GM12878 (cell line): ENCODE measurements at regions not wholly inside any gene's neighbourhood (a gene's known extent, or its start where the extent isn't known, plus 50 kb on each side); places are given as distances from the start of the nearest gene placed in this dataset.

Experiments
- ATAC-seq: fragments of 200-7000 bp; cut with Tn5 transposase; 3 replicates; pipeline ENCODE4 v1.9.1; 2020; ENCODE audit warnings: mild to moderate bottlenecking, moderate library complexity
- BruUV-seq: library from RNA; stranded (reverse); fragments of 400-500 nt; replicated peaks from 2 replicates; lab custom pipeline; 2021; lab: Mats Ljungman, UMichigan
- CTCF ChIA-PET: fragments of 300-600 bp; sonication (Branson Sonifier 250); formaldehyde crosslinking; extraction: SDS; loops from one replicate; lab custom pipeline; 2021; ENCODE audit warnings: inconsistent platforms; lab: Yijun Ruan, JAX
- POLR2A ChIA-PET: fragments of 350-600 bp; formaldehyde crosslinking; extraction: SDS; loops from one replicate; lab custom pipeline; 2021; ENCODE audit warnings: inconsistent platforms; lab: Charles Lee
- RAD21 ChIA-PET: fragments of 300-600 bp; sonication (Branson Sonifier 250); formaldehyde crosslinking; loops from one replicate; lab custom pipeline; 2023; ENCODE audit warnings: antibody characterized with exemption; ENCODE audit not compliant: unreplicated experiment; lab: Charles Lee
- SMC1A ChIA-PET: fragments of 300-600 bp; sonication (Branson Sonifier 250); formaldehyde crosslinking; loops from one replicate; lab custom pipeline; 2023; ENCODE audit not compliant: unreplicated experiment, uncharacterized antibody; lab: Charles Lee
- DNase-seq: peaks from one replicate; pipeline ENCODE4 v3.0.0-alpha.2; 2011; ENCODE audit warnings: low read depth, low spot score
- FAIRE-seq: peaks from 3 replicates; lab custom pipeline; 2011; peaks lifted over from hg19 to GRCh38; lab: Jason Lieb, UNC
- H2AFZ ChIP-seq: 2 replicates; pipeline ENCODE4 v1.6.0; 2011; ENCODE audit warnings: low read depth, low read length, control low read depth; ENCODE audit not compliant: control insufficient read depth
- H3K27ac ChIP-seq: 2 replicates; pipeline ENCODE4 v1.5.1; 2011; ENCODE audit warnings: control low read depth; ENCODE audit not compliant: control insufficient read depth, insufficient read depth
- H3K27me3 ChIP-seq, 2 experiments: replicated peaks in 1 of 2; 2 replicates each; pipeline versions ENCODE4 v1.6.0 to v1.6.1; 2011; ENCODE audit warnings: low read length in 1 of 2; ENCODE audit not compliant: control insufficient read depth in 2 of 2, insufficient read depth in 2 of 2
- H3K36me3 ChIP-seq, 2 experiments: 2 replicates each; pipeline ENCODE4 v1.5.1; 2011; ENCODE audit warnings: low read length in 1 of 2; ENCODE audit not compliant: control insufficient read depth in 2 of 2, insufficient read depth in 2 of 2
- H3K4me1 ChIP-seq: 2 replicates; pipeline ENCODE4 v1.6.1; 2011; ENCODE audit warnings: mild to moderate bottlenecking, low read length, moderate library complexity, mixed read lengths; ENCODE audit not compliant: control insufficient read depth, insufficient read depth
- H3K4me2 ChIP-seq: 2 replicates; pipeline ENCODE4 v1.6.0; 2011; ENCODE audit warnings: control low read depth; ENCODE audit not compliant: control insufficient read depth, insufficient read depth
- H3K4me3 ChIP-seq: fragments of 200-600 bp; sonication (generic); 2 replicates; pipeline ENCODE4 v1.5.1; 2016
- H3K79me2 ChIP-seq: 2 replicates; pipeline ENCODE4 v1.6.0; 2011; ENCODE audit warnings: low read length; ENCODE audit not compliant: control insufficient read depth, insufficient read depth
- H3K9ac ChIP-seq: 2 replicates; pipeline ENCODE4 v1.8.0; 2011; ENCODE audit warnings: low read length, control low read depth, mixed read lengths; ENCODE audit not compliant: control insufficient read depth, insufficient read depth
- H3K9me3 ChIP-seq: replicated peaks from 3 replicates; pipeline ENCODE4 v1.5.1; 2011; ENCODE audit warnings: mild to moderate bottlenecking, low read length; ENCODE audit not compliant: control insufficient read depth, insufficient read depth
- H4K20me1 ChIP-seq: 2 replicates; pipeline ENCODE4 v1.6.0; 2011; ENCODE audit not compliant: control insufficient read depth, insufficient read depth
- ASH2L ChIP-seq: fragments of 300-600, 200-600 bp; sonication (generic); IDR thresholded peaks from 2 replicates; pipeline ENCODE4 v1.6.1; 2017; ENCODE audit warnings: low read depth, mild to moderate bottlenecking, borderline replicate concordance
- EED ChIP-seq: sonication (generic); IDR thresholded peaks from 2 replicates; pipeline ENCODE4 v1.6.1; 2016; ENCODE audit warnings: antibody characterized with exemption, low read depth
- ETV6 ChIP-seq, 2 experiments: fragments of 450-650 bp in 1 of 2; IDR thresholded peaks in 1 of 2; conservative IDR thresholded peaks in 1 of 2; 2 replicates each; pipeline ENCODE4 v1.6.1; 2014; ENCODE audit warnings: antibody characterized with exemption in 1 of 2, borderline replicate concordance in 1 of 2, low read depth in 1 of 2, mild to moderate bottlenecking in 1 of 2, moderate library complexity in 1 of 2
- FOXK2 ChIP-seq: fragments of 450-650 bp; IDR thresholded peaks from 2 replicates; pipeline ENCODE4 v1.6.1; 2017; ENCODE audit warnings: mild to moderate bottlenecking, moderate library complexity
- IRF4 ChIP-seq: IDR thresholded peaks from 2 replicates; pipeline ENCODE4 v1.6.1; 2011; ENCODE audit warnings: low read depth, low read length
- JUNB ChIP-seq: IDR thresholded peaks from 2 replicates; pipeline ENCODE4 v1.6.1; 2016; ENCODE audit warnings: antibody characterized with exemption, mild to moderate bottlenecking
- JUND ChIP-seq: IDR thresholded peaks from 2 replicates; pipeline ENCODE4 v1.6.1; 2012; ENCODE audit warnings: low read depth, mild to moderate bottlenecking, low read length, improper control_type of control experiment, moderate library complexity
- MTA3 ChIP-seq: IDR thresholded peaks from 2 replicates; pipeline ENCODE4 v1.6.1; 2012; ENCODE audit warnings: low read length, inconsistent platforms, borderline replicate concordance
- NFIC ChIP-seq: IDR thresholded peaks from 2 replicates; pipeline ENCODE4 v1.6.1; 2012; ENCODE audit warnings: low read depth, mild to moderate bottlenecking, inconsistent platforms, low read length, moderate library complexity
- NFYA ChIP-seq: IDR thresholded peaks from 2 replicates; pipeline ENCODE4 v1.6.1; 2011; ENCODE audit warnings: low read depth, mild to moderate bottlenecking, low read length, improper control_type of control experiment, borderline replicate concordance
- NR2C2 ChIP-seq: IDR thresholded peaks from 2 replicates; pipeline ENCODE4 v1.6.1; 2011; ENCODE audit warnings: borderline replicate concordance, low read depth; ENCODE audit not compliant: control insufficient read depth, insufficient read length
- POLR2AphosphoS2 ChIP-seq: IDR thresholded peaks from 2 replicates; pipeline ENCODE4 v1.6.1; 2011; ENCODE audit warnings: low read depth, mild to moderate bottlenecking, low read length, improper control_type of control experiment, moderate library complexity
- RAD21 ChIP-seq: IDR thresholded peaks from 2 replicates; pipeline ENCODE4 v1.6.1; 2011; ENCODE audit warnings: mild to moderate bottlenecking, low read depth, low read length, moderate library complexity; ENCODE audit not compliant: insufficient read depth
- RB1 ChIP-seq: fragments of 450-650 bp; formaldehyde crosslinking; IDR thresholded peaks from 2 replicates; pipeline ENCODE4 v1.6.1; 2017; ENCODE audit warnings: mild to moderate bottlenecking, borderline replicate concordance
- RBBP5 ChIP-seq: fragments of 200-600 bp; sonication (generic); conservative IDR thresholded peaks from 2 replicates; pipeline ENCODE4 v1.6.1; 2016
- SMAD1 ChIP-seq: fragments of 450-650 bp; IDR thresholded peaks from 2 replicates; pipeline ENCODE4 v1.6.1; 2018; ENCODE audit warnings: mild to moderate bottlenecking, low read depth; ENCODE audit not compliant: partially characterized antibody
- STAT1 ChIP-seq: fragments of 450-650 bp; conservative IDR thresholded peaks from 2 replicates; pipeline ENCODE4 v1.6.1; 2014; ENCODE audit warnings: antibody characterized with exemption, mild to moderate bottlenecking
- TCF7 ChIP-seq: IDR thresholded peaks from 2 replicates; pipeline ENCODE4 v1.6.1; 2014; ENCODE audit warnings: antibody characterized with exemption, borderline replicate concordance
- YY1 ChIP-seq: IDR thresholded peaks from 2 replicates; pipeline ENCODE4 v1.6.1; 2011; ENCODE audit warnings: low read depth, mild to moderate bottlenecking, low read length
- ZSCAN29 ChIP-seq: fragments of 450-650 bp; IDR thresholded peaks from 2 replicates; pipeline ENCODE4 v1.6.1; 2017; ENCODE audit warnings: mild to moderate bottlenecking, moderate library complexity
- WGBS: methylation state at CpG from one replicate; pipeline ENCODE4 v1.1.6; 2016; ENCODE audit warnings: low lambda C conversion rate; ENCODE audit not compliant: insufficient replicate concordance, insufficient coverage; ENCODE audit errors: missing lambda C conversion rate; 5-methylcytosine and 5-hydroxymethylcytosine counted together
- in situ Hi-C: fragments of 300-500 bp; cut with MboI; formaldehyde crosslinking; loops from 9 replicates; pipeline ENCODE4 v1.14.3; 2018; ENCODE audit warnings: mixed read lengths
- intact Hi-C: fragments of 100-400 bp; cut with micrococcal nuclease; formaldehyde crosslinking; loops from one replicate; pipeline ENCODE4 v1.14.2; 2022; ENCODE audit not compliant: unreplicated experiment
- TF ChIP-seq, protein P1 (sequence below): fragments of 450-650 bp; IDR thresholded peaks from 2 replicates; pipeline ENCODE4 v1.6.1; 2017; ENCODE audit warnings: mild to moderate bottlenecking
- TF ChIP-seq, protein P2 (sequence below): fragments of 450-650 bp; conservative IDR thresholded peaks from 2 replicates; pipeline ENCODE4 v1.6.1; 2017; ENCODE audit warnings: mild to moderate bottlenecking, moderate library complexity

DNA sequence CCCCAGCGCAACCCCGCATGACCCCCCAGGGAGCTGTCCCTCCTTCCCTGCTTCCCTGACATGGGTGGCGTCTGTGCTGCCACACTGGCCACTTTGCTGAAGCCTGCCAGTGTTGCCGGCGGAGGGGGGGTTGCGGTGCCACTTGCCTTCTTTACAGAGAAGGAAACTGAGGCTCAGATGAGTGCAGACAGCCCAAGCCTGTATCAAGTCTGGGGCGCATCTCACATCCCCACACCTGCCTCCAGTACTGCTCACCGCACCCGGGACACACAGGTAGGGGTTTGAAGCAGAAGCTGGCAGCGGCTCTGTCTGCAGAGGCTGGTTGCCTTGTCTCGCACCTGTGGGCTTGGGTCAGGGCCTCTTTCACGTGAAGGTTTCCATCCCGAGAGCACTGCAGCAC, 104.7 kb upstream of the RTL1 start (continued):
- TF ChIP-seq NFIC, result no peak
- TF ChIP-seq RBBP5, result no peak
- no peak for TF ChIP-seq NFYA
- TF ChIP-seq STAT1, result no peak
- TF ChIP-seq FOXK2, result no peak

DNA sequence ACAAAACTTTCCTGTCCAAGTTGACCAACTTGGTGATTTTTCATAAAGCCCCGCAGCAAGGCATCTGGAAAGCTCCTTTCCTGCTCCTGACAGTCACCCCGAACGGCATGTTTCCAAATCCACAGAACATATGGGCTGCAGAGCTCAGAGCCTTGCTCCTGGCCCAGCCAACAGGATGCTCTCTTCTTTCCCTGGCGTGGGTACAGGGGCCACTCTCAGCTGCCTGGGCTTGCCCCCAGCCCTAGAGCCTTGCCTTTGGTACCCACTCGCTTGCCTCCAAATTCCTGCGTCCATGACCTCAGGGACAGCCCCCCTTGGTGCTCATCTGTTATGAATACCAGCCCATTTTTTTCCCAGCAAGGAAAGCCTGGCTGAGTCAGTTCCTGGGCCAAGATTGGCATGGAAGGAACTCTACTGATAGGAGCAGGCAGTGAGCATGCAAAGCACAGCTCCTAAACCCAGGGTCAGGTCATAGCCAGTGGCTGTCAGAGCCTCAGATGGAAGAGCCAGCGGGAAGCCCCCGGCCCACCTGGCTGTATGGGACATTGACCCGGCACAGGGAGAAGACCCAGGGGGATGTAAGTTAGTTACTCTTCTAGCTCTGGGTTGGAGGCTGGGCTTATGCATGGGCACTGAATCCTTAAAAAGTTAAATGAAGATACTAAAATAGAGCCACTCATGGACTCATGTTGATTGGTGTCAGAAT, 105.3 kb upstream of the RTL1 start:
- Histone ChIP-seq H3K79me2 (no peaks in the 10 kb centered on the region), H3K4me3 (no peak overlapping the region), H3K27ac (no peak overlapping the region), H3K9ac (no peak overlapping the region), H2AFZ (no peak overlapping the region), H3K27me3 (no peaks in the 10 kb centered on the region; a peak in 1 of 4 replicates), H3K4me2 (no peak overlapping the region), H3K4me1 (0 out of 2 replicates have a peak, but pooled peaks cover 4% of the 10 kb centered on the region), H3K9me3 (no peaks in the 10 kb centered on the region; the same call in 2 of the 3 replicates), H4K20me1 (no peaks in the 10 kb centered on the region), H3K36me3 (no peaks in the 10 kb centered on the region)
- SMC1A ChIA-PET, result no interaction called here
- BruUV-seq, result no TSS peak
- intact Hi-C loops (no loop called here), in situ Hi-C loops (no loop called here)
- WGBS, result 17% methylated on average over 8 of the region's 9 CpGs
- DNase-seq (no peak), FAIRE-seq (no peak), ATAC-seq (no peak)
- POLR2A ChIA-PET, result no interaction called here
- RAD21 ChIA-PET, result no interaction called here
- CTCF ChIA-PET, result no interaction called here
- TF ChIP-seq NR2C2 (no peak), TCF7 (no peak), ETV6 (conservative IDR thresholded peaks at IDR 0.05 in 1 of 2, IDR thresholded peaks at IDR 0.05 in 1 of 2; ENCODE audit: borderline replicate concordance in 1 of 2, low read depth in 1 of 2) (no peak), SMAD1 (no peak), ASH2L (no peak), YY1 (no peak), EED (no peak), IRF4 (no peak), RB1 (no peak), ZSCAN29 (no peak), JUNB (no peak), MTA3 (no peak), RAD21 (no peak), POLR2AphosphoS2 (no peak), JUND (no peak), NFYA (no peak)
- TF ChIP-seq, protein P1, sequence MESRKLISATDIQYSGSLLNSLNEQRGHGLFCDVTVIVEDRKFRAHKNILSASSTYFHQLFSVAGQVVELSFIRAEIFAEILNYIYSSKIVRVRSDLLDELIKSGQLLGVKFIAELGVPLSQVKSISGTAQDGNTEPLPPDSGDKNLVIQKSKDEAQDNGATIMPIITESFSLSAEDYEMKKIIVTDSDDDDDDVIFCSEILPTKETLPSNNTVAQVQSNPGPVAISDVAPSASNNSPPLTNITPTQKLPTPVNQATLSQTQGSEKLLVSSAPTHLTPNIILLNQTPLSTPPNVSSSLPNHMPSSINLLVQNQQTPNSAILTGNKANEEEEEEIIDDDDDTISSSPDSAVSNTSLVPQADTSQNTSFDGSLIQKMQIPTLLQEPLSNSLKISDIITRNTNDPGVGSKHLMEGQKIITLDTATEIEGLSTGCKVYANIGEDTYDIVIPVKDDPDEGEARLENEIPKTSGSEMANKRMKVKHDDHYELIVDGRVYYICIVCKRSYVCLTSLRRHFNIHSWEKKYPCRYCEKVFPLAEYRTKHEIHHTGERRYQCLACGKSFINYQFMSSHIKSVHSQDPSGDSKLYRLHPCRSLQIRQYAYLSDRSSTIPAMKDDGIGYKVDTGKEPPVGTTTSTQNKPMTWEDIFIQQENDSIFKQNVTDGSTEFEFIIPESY, result no peak
- TF ChIP-seq, protein P2, sequence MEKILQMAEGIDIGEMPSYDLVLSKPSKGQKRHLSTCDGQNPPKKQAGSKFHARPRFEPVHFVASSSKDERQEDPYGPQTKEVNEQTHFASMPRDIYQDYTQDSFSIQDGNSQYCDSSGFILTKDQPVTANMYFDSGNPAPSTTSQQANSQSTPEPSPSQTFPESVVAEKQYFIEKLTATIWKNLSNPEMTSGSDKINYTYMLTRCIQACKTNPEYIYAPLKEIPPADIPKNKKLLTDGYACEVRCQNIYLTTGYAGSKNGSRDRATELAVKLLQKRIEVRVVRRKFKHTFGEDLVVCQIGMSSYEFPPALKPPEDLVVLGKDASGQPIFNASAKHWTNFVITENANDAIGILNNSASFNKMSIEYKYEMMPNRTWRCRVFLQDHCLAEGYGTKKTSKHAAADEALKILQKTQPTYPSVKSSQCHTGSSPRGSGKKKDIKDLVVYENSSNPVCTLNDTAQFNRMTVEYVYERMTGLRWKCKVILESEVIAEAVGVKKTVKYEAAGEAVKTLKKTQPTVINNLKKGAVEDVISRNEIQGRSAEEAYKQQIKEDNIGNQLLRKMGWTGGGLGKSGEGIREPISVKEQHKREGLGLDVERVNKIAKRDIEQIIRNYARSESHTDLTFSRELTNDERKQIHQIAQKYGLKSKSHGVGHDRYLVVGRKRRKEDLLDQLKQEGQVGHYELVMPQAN, result no peak
